ENCODE measurements at regions not wholly inside any gene's neighbourhood (a gene's known extent, or its start where the extent isn't known, plus 50 kb on each side); places are given as distances from the start of the nearest gene placed in this dataset.

GRCh38 chr2:61774351-61774750 is 79.5 kb downstream of the FAM161A start:
- TF ChIP-seq SIN3A (IDR thresholded peaks at IDR 0.05; ENCODE audit: borderline replicate concordance, insufficient read depth, low read length) (no peak), FOXP2 (optimal IDR thresholded peaks at IDR 0.05; ENCODE audit: borderline replicate concordance, extremely low read depth, extremely low read length, insufficient read depth) (no peak), REST (IDR thresholded peaks at IDR 0.05; ENCODE audit: insufficient read depth in 1 of 2, low read depth in 2 of 2, low read length in 2 of 2) (no peak), TAF1 (IDR thresholded peaks at IDR 0.05; ENCODE audit: borderline replicate concordance, insufficient read depth, low read length) (no peak), POLR2AphosphoS5 (IDR thresholded peaks at IDR 0.05; ENCODE audit: low read depth, low read length) (no peak)

GRCh38 chr2:61771904-61772845 is 81.7 kb downstream of the FAM161A start:
- TF ChIP-seq SIN3A (IDR thresholded peaks at IDR 0.05; ENCODE audit: borderline replicate concordance, insufficient read depth, low read length) (no peak), FOXP2 (optimal IDR thresholded peaks at IDR 0.05; ENCODE audit: borderline replicate concordance, extremely low read depth, extremely low read length, insufficient read depth) (no peak), POLR2AphosphoS5 (IDR thresholded peaks at IDR 0.05; ENCODE audit: low read depth, low read length) (no peak)

- TF ChIP-seq TAF1 (IDR thresholded peaks at IDR 0.05; ENCODE audit: borderline replicate concordance, insufficient read depth, low read length), result no peak
- TF ChIP-seq POLR2AphosphoS5 (IDR thresholded peaks at IDR 0.05; ENCODE audit: low read depth, low read length), result no peak
- TF ChIP-seq REST (IDR thresholded peaks at IDR 0.05; ENCODE audit: insufficient read depth in 1 of 2, low read depth in 2 of 2, low read length in 2 of 2), result no peak
- TF ChIP-seq SIN3A (IDR thresholded peaks at IDR 0.05; ENCODE audit: borderline replicate concordance, insufficient read depth, low read length), result no peak
These were observed 83.1 kb downstream of the FAM161A start for GRCh38 chr2:61770746-61771145.

GRCh38 chr2:61770298-61770697 is 83.6 kb downstream of the FAM161A start:
- no peak for TF ChIP-seq SIN3A (IDR thresholded peaks at IDR 0.05; ENCODE audit: borderline replicate concordance, insufficient read depth, low read length)
- TF ChIP-seq TAF1 (IDR thresholded peaks at IDR 0.05; ENCODE audit: borderline replicate concordance, insufficient read depth, low read length), result no peak
- no peak for TF ChIP-seq POLR2AphosphoS5 (IDR thresholded peaks at IDR 0.05; ENCODE audit: low read depth, low read length)
- no peak for TF ChIP-seq REST (IDR thresholded peaks at IDR 0.05; ENCODE audit: insufficient read depth in 1 of 2, low read depth in 2 of 2, low read length in 2 of 2)
- TF ChIP-seq FOXP2 (optimal IDR thresholded peaks at IDR 0.05; ENCODE audit: borderline replicate concordance, extremely low read depth, extremely low read length, insufficient read depth), result no peak

GRCh38 chr2:61769093-61769675 is 84.7 kb downstream of the FAM161A start:
- TF ChIP-seq REST (IDR thresholded peaks at IDR 0.05; ENCODE audit: insufficient read depth in 1 of 2, low read depth in 2 of 2, low read length in 2 of 2) (no peak), SIN3A (IDR thresholded peaks at IDR 0.05; ENCODE audit: borderline replicate concordance, insufficient read depth, low read length) (no peak), TAF1 (IDR thresholded peaks at IDR 0.05; ENCODE audit: borderline replicate concordance, insufficient read depth, low read length) (no peak), POLR2AphosphoS5 (IDR thresholded peaks at IDR 0.05; ENCODE audit: low read depth, low read length) (no peak), FOXP2 (optimal IDR thresholded peaks at IDR 0.05; ENCODE audit: borderline replicate concordance, extremely low read depth, extremely low read length, insufficient read depth) (no peak)

All from PFSK-1 (cell line).